SU-DHL-6 (cell line): ENCODE measurements at regions not wholly inside any gene's neighbourhood (a gene's known extent, or its start where the extent isn't known, plus 50 kb on each side); places are given as distances from the start of the nearest gene placed in this dataset.

Source experiments
- H2AFZ ChIP-seq: fragments of 200-600 bp; sonication (generic); 2 replicates; pipeline ENCODE4 v1.6.1; 2014; ENCODE audit warnings: low read depth, mild to moderate bottlenecking, moderate library complexity, mixed read lengths, antibody characterized with exemption, low read length; ENCODE audit not compliant: severe bottlenecking
- H3F3A ChIP-seq: fragments of 200-600 bp; shearing (Covaris generic); 2 replicates; pipeline ENCODE4 v1.6.0; 2016; ENCODE audit warnings: antibody characterized with exemption, mild to moderate bottlenecking; ENCODE audit not compliant: insufficient read depth
- H3K27ac ChIP-seq: fragments of 200-600 bp; sonication (generic); 2 replicates; pipeline ENCODE4 v1.5.1; 2016; ENCODE audit warnings: low read depth, mild to moderate bottlenecking, low read length, moderate library complexity, mixed read lengths
- H3K27me3 ChIP-seq: fragments of 200-600 bp; sonication (generic), shearing (Covaris generic); 2 replicates; pipeline ENCODE4 v1.6.0; 2014; ENCODE audit warnings: mild to moderate bottlenecking, low read length
- H3K36me3 ChIP-seq: fragments of 200-600 bp; sonication (generic); 2 replicates; pipeline ENCODE4 v1.6.1; 2014; ENCODE audit warnings: mild to moderate bottlenecking, low read length, mixed read lengths
- H3K4me2 ChIP-seq: fragments of 300-600, 200-600 bp; shearing (Covaris generic), sonication (generic); 2 replicates; pipeline ENCODE4 v1.6.0; 2014; ENCODE audit warnings: low read length, low read depth, mild to moderate bottlenecking; ENCODE audit not compliant: poor library complexity, severe bottlenecking
- H3K4me3 ChIP-seq: fragments of 200-600 bp; sonication (generic); 2 replicates; pipeline ENCODE4 v1.5.1; 2014; ENCODE audit warnings: antibody characterized with exemption, low read length, mild to moderate bottlenecking, mixed read lengths; ENCODE audit not compliant: insufficient read depth, poor library complexity, severe bottlenecking
- H3K79me2 ChIP-seq: fragments of 200-600 bp; sonication (generic); 2 replicates; pipeline ENCODE4 v1.6.1; 2014; ENCODE audit warnings: mild to moderate bottlenecking, low read length, moderate library complexity; ENCODE audit not compliant: insufficient read depth
- H3K9ac ChIP-seq: fragments of 200-600 bp; sonication (generic); 2 replicates; pipeline ENCODE4 v1.7.0; 2014; ENCODE audit warnings: mild to moderate bottlenecking, low read length
- H3K9me2 ChIP-seq: fragments of 200-600 bp; sonication (generic); replicated peaks from 2 replicates; pipeline ENCODE4 v1.6.1; 2014; ENCODE audit warnings: low read length; ENCODE audit not compliant: insufficient read depth
- H3K9me3 ChIP-seq: fragments of 200-600 bp; sonication (generic); 2 replicates; pipeline ENCODE4 v1.6.1; 2014; ENCODE audit warnings: low read length, mixed read lengths; ENCODE audit not compliant: insufficient read depth
- H4K20me1 ChIP-seq: fragments of 200-600 bp; sonication (generic); 2 replicates; pipeline ENCODE4 v1.6.1; 2014; ENCODE audit warnings: low read depth, mild to moderate bottlenecking, antibody characterized with exemption, low read length, moderate library complexity, mixed read lengths
- CTCF ChIP-seq: fragments of 200-600 bp; sonication (generic); IDR thresholded peaks from one replicate; pipeline ENCODE4 v1.5.1; 2017; ENCODE audit warnings: antibody characterized with exemption, mild to moderate bottlenecking, low read length, moderate library complexity; ENCODE audit not compliant: insufficient read depth, poor library complexity, severe bottlenecking
- EZH2phosphoT487 ChIP-seq: fragments of 200-600 bp; sonication (generic), shearing (Covaris generic); conservative IDR thresholded peaks from 2 replicates; pipeline ENCODE4 v1.6.1; 2018; ENCODE audit warnings: mild to moderate bottlenecking, antibody characterized with exemption, low read length, moderate library complexity, mixed read lengths

DNA sequence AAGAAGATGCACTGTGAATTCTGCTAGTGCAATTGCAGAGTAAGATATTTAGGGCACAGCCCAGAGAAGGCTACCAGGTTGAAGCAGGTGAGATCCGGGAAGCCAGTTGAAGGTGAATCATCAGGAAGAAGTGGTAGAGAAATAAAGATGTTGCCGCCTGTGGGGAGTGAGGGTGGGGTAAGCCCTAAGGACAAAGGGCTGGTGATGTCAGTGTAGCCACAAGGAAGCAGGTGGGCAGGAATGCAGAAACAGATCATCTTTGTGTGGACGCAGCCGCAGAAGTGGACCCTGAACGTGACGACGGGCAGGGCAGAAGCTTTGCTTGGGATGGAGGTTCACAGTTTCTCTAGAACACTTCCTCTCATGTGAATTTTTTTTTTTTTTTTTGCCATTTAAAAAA lies 164.2 kb downstream of the ACTL7B start:
- Histone ChIP-seq H3K9ac (no peak overlapping the region), H4K20me1 (no peaks in the 10 kb centered on the region), H3K36me3 (no peaks in the 10 kb centered on the region), H3K27me3 (no peaks in the 10 kb centered on the region; the same call in 1 of the 2 replicates), H3F3A (no peaks in the 10 kb centered on the region), H3K27ac (no peak overlapping the region), H3K4me3 (no peak overlapping the region), H3K4me2 (no peak overlapping the region), H3K9me2 (no peaks in the 10 kb centered on the region), H3K9me3 (no peaks in the 10 kb centered on the region), H3K79me2 (no peaks in the 10 kb centered on the region), H2AFZ (no peak overlapping the region)
- TF ChIP-seq CTCF (no peak), EZH2phosphoT487 (no peak)

DNA sequence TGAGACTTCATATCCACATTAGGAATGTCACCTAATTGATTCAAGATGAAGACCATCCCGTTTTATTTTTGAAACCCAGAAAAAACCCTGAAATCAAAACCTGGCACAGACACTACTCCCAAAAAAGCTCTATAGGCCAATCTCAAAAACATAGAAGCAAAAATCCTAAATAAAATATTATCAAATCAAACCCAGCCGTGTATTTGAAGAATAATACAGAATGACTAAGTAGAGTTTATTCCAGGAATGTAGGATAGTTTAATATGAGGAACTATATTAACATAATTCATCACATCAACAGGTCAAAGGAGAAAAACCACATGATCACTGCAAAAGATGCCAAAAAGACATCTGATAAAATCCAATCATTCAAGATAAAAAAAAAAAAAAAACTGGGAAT lies 167.1 kb downstream of the ACTL7B start:
- no peak overlapping the region for H3K4me2 ChIP-seq
- no peak overlapping the region for H2AFZ ChIP-seq
- H3K4me3 ChIP-seq: no peak overlapping the region
- H4K20me1 ChIP-seq: no peaks in the 10 kb centered on the region
- H3K9me3 ChIP-seq: no peaks in the 10 kb centered on the region
- H3K9me2 ChIP-seq: no peaks in the 10 kb centered on the region
- no peak overlapping the region for H3K9ac ChIP-seq
- TF ChIP-seq EZH2phosphoT487 (no peak), CTCF (no peak)
- no peaks in the 10 kb centered on the region for H3K79me2 ChIP-seq
- H3K27ac ChIP-seq: no peak overlapping the region
- no peaks in the 10 kb centered on the region; the same call in 1 of the 2 replicates for H3K27me3 ChIP-seq
- H3F3A ChIP-seq: no peaks in the 10 kb centered on the region
- H3K36me3 ChIP-seq: no peaks in the 10 kb centered on the region

DNA sequence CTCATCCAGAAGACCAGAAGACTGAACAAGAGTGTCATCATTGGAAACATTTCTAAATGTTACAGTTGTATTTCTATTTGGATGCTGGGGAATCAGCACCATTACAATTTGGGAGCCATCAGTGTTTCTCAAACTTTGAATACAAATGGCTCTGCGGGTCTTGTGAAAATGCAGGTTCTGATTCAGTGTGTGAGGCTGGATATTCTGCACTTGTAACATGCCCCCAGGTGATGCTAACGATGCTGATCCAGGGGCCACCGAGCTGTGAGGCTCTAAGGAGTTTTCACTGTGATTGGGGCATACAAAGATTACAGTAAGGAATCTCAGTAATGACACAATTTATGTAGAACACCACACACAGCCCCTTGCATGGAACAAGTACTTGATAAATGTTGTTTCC lies 167.7 kb downstream of the ACTL7B start:
- H3K9me3 ChIP-seq: no peaks in the 10 kb centered on the region
- H3K9ac ChIP-seq: no peak overlapping the region
- H2AFZ ChIP-seq: no peak overlapping the region
- no peaks in the 10 kb centered on the region for H3K9me2 ChIP-seq
- no peak for TF ChIP-seq CTCF
- no peak for TF ChIP-seq EZH2phosphoT487
- H3K27me3 ChIP-seq: no peaks in the 10 kb centered on the region; the same call in 1 of the 2 replicates
- no peak overlapping the region for H3K4me3 ChIP-seq
- H3F3A ChIP-seq: no peaks in the 10 kb centered on the region
- no peaks in the 10 kb centered on the region for H3K79me2 ChIP-seq
- H3K36me3 ChIP-seq: no peaks in the 10 kb centered on the region
- H3K27ac ChIP-seq: no peak overlapping the region
- H4K20me1 ChIP-seq: no peaks in the 10 kb centered on the region
- H3K4me2 ChIP-seq: no peak overlapping the region
